ENCODE measurements at regions not wholly inside any gene's neighbourhood (a gene's known extent, or its start where the extent isn't known, plus 50 kb on each side); places are given as distances from the start of the nearest gene placed in this dataset.
"Not testable (repeated sequence)": the region's sequence is repeated elsewhere in the genome, so short reads cannot be mapped to it uniquely, and the experiment has no call there.

GRCh38 chr14:105905456-105905855 lies 379.1 kb downstream of the TMEM121 start:
- WGBS, 2 donors = 73 to 90% methylated on average over 11 of the region's 11 CpGs
- Histone ChIP-seq H3K4me3 (no peak overlapping the region), H3K27me3 (no peaks in the 10 kb centered on the region), H3K4me1 (no peaks in the 10 kb centered on the region), H3K27ac (no peak overlapping the region), H3K36me3 (no peaks in the 10 kb centered on the region), H3K9me3 (no peaks in the 10 kb centered on the region)
- FAIRE-seq (no peak), DNase-seq (peak in 1 of 6 donors; percentile 37), ATAC-seq (no peak)
- TF ChIP-seq CTCF (IDR thresholded peaks at IDR 0.05) = no peak
- intact Hi-C loops (cut with DNase I) = no loop called here

- ATAC-seq = no peak
- Histone ChIP-seq H3K27me3 (no peaks in the 10 kb centered on the region), H3K36me3 (no peaks in the 10 kb centered on the region), H3K4me1 (no peaks in the 10 kb centered on the region), H3K4me3 (no peak overlapping the region), H3K27ac (no peak overlapping the region), H3K9me3 (no peaks in the 10 kb centered on the region)
- 65 to 86% methylated on average over 3 of the region's 3 CpGs for WGBS, 2 donors
- no peak for TF ChIP-seq CTCF (IDR thresholded peaks at IDR 0.05)
- FAIRE-seq = no peak
- intact Hi-C loops (cut with DNase I) = no loop called here
- peak in 1 of 6 donors; percentile 24 for DNase-seq
These were observed 380.9 kb downstream of the TMEM121 start for GRCh38 chr14:105907276-105907675.

GRCh38 chr14:105908006-105908405 lies 381.6 kb downstream of the TMEM121 start:
- no peaks in the 10 kb centered on the region for H3K9me3 ChIP-seq
- no peak for TF ChIP-seq CTCF (IDR thresholded peaks at IDR 0.05)
- WGBS, 2 donors = 41 to 53% methylated on average over 6 of the region's 6 CpGs
- no peaks in the 10 kb centered on the region for H3K4me1 ChIP-seq
- FAIRE-seq (no peak), DNase-seq (peak in 1 of 6 donors; percentile 40), ATAC-seq (no peak)
- H3K36me3 ChIP-seq = no peaks in the 10 kb centered on the region
- no peak overlapping the region for H3K4me3 ChIP-seq
- no peaks in the 10 kb centered on the region for H3K27me3 ChIP-seq
- intact Hi-C loops (cut with DNase I) = no loop called here
- H3K27ac ChIP-seq = no peak overlapping the region

GRCh38 chr14:105908481-105908911 lies 382.1 kb downstream of the TMEM121 start:
- intact Hi-C loops (cut with DNase I) = no loop called here
- WGBS, 2 donors = 62 to 64% methylated on average over 9 of the region's 9 CpGs
- no peak for TF ChIP-seq CTCF (IDR thresholded peaks at IDR 0.05)
- ATAC-seq (no peak), FAIRE-seq (no peak), DNase-seq (peak in 2 of 6 donors; percentile 9 to 53)
- Histone ChIP-seq H3K4me3 (no peak overlapping the region), H3K36me3 (no peaks in the 10 kb centered on the region), H3K4me1 (no peaks in the 10 kb centered on the region), H3K9me3 (no peaks in the 10 kb centered on the region), H3K27me3 (no peaks in the 10 kb centered on the region), H3K27ac (no peak overlapping the region)

GRCh38 chr14:105909046-105909827 lies 382.9 kb downstream of the TMEM121 start:
- H3K36me3 ChIP-seq = no peaks in the 10 kb centered on the region
- WGBS, 2 donors = 55 to 67% methylated on average over 14 of the region's 14 CpGs
- H3K27me3 ChIP-seq = no peaks in the 10 kb centered on the region
- no peak overlapping the region for H3K27ac ChIP-seq
- FAIRE-seq = no peak
- no peaks in the 10 kb centered on the region for H3K9me3 ChIP-seq
- no peak for TF ChIP-seq CTCF (IDR thresholded peaks at IDR 0.05)
- intact Hi-C loops (cut with DNase I) = no loop called here
- DNase-seq = peak in 2 of 6 donors; percentile 9 to 54
- no peak overlapping the region for H3K4me3 ChIP-seq
- H3K4me1 ChIP-seq = no peaks in the 10 kb centered on the region
- ATAC-seq = no peak

GRCh38 chr14:105909828-105910120 lies 383.4 kb downstream of the TMEM121 start:
- ATAC-seq = not testable (repeated sequence)

More at GRCh38 chr14:105909828-105910120, 383.4 kb downstream of the TMEM121 start:
- H3K4me3 ChIP-seq; H3K9me3 ChIP-seq; H3K27me3 ChIP-seq; H3K36me3 ChIP-seq; H3K4me1 ChIP-seq; intact Hi-C loops (cut with DNase I); H3K27ac ChIP-seq; FAIRE-seq: not testable (repeated sequence)
- 59 to 74% methylated on average over 14 of the region's 14 CpGs for WGBS, 2 donors
- DNase-seq = peak in 1 of 6 donors; percentile 6
